GM12878 (cell line): ENCODE measurements at regions not wholly inside any gene's neighbourhood (a gene's known extent, or its start where the extent isn't known, plus 50 kb on each side); places are given as distances from the start of the nearest gene placed in this dataset.

Source experiments
- ATAC-seq: fragments of 200-7000 bp; cut with Tn5 transposase; 3 replicates; pipeline ENCODE4 v1.9.1; 2020; ENCODE audit warnings: mild to moderate bottlenecking, moderate library complexity
- BruUV-seq: library from RNA; stranded (reverse); fragments of 400-500 nt; replicated peaks from 2 replicates; lab custom pipeline; 2021; lab: Mats Ljungman, UMichigan
- CTCF ChIA-PET: fragments of 300-600 bp; sonication (Branson Sonifier 250); formaldehyde crosslinking; extraction: SDS; loops from one replicate; lab custom pipeline; 2021; ENCODE audit warnings: inconsistent platforms; lab: Yijun Ruan, JAX
- POLR2A ChIA-PET: fragments of 350-600 bp; formaldehyde crosslinking; extraction: SDS; loops from one replicate; lab custom pipeline; 2021; ENCODE audit warnings: inconsistent platforms; lab: Charles Lee
- RAD21 ChIA-PET: fragments of 300-600 bp; sonication (Branson Sonifier 250); formaldehyde crosslinking; loops from one replicate; lab custom pipeline; 2023; ENCODE audit warnings: antibody characterized with exemption; ENCODE audit not compliant: unreplicated experiment; lab: Charles Lee
- SMC1A ChIA-PET: fragments of 300-600 bp; sonication (Branson Sonifier 250); formaldehyde crosslinking; loops from one replicate; lab custom pipeline; 2023; ENCODE audit not compliant: unreplicated experiment, uncharacterized antibody; lab: Charles Lee
- DNase-seq: peaks from one replicate; pipeline ENCODE4 v3.0.0-alpha.2; 2011; ENCODE audit warnings: low read depth, low spot score
- FAIRE-seq: peaks from 3 replicates; lab custom pipeline; 2011; peaks lifted over from hg19 to GRCh38; lab: Jason Lieb, UNC
- H2AFZ ChIP-seq: 2 replicates; pipeline ENCODE4 v1.6.0; 2011; ENCODE audit warnings: low read depth, low read length, control low read depth; ENCODE audit not compliant: control insufficient read depth
- H3K27ac ChIP-seq: 2 replicates; pipeline ENCODE4 v1.5.1; 2011; ENCODE audit warnings: control low read depth; ENCODE audit not compliant: control insufficient read depth, insufficient read depth
- H3K27me3 ChIP-seq, 2 experiments: replicated peaks in 1 of 2; 2 replicates each; pipeline versions ENCODE4 v1.6.0 to v1.6.1; 2011; ENCODE audit warnings: low read length in 1 of 2; ENCODE audit not compliant: control insufficient read depth in 2 of 2, insufficient read depth in 2 of 2
- H3K36me3 ChIP-seq, 2 experiments: 2 replicates each; pipeline ENCODE4 v1.5.1; 2011; ENCODE audit warnings: low read length in 1 of 2; ENCODE audit not compliant: control insufficient read depth in 2 of 2, insufficient read depth in 2 of 2
- H3K4me1 ChIP-seq: 2 replicates; pipeline ENCODE4 v1.6.1; 2011; ENCODE audit warnings: mild to moderate bottlenecking, low read length, moderate library complexity, mixed read lengths; ENCODE audit not compliant: control insufficient read depth, insufficient read depth
- H3K4me2 ChIP-seq: 2 replicates; pipeline ENCODE4 v1.6.0; 2011; ENCODE audit warnings: control low read depth; ENCODE audit not compliant: control insufficient read depth, insufficient read depth
- H3K4me3 ChIP-seq: fragments of 200-600 bp; sonication (generic); 2 replicates; pipeline ENCODE4 v1.5.1; 2016
- H3K79me2 ChIP-seq: 2 replicates; pipeline ENCODE4 v1.6.0; 2011; ENCODE audit warnings: low read length; ENCODE audit not compliant: control insufficient read depth, insufficient read depth
- H3K9ac ChIP-seq: 2 replicates; pipeline ENCODE4 v1.8.0; 2011; ENCODE audit warnings: low read length, control low read depth, mixed read lengths; ENCODE audit not compliant: control insufficient read depth, insufficient read depth
- H3K9me3 ChIP-seq: replicated peaks from 3 replicates; pipeline ENCODE4 v1.5.1; 2011; ENCODE audit warnings: mild to moderate bottlenecking, low read length; ENCODE audit not compliant: control insufficient read depth, insufficient read depth
- H4K20me1 ChIP-seq: 2 replicates; pipeline ENCODE4 v1.6.0; 2011; ENCODE audit not compliant: control insufficient read depth, insufficient read depth
- BHLHE40 ChIP-seq, 2 experiments: fragments of 450-650 bp in 1 of 2; IDR thresholded peaks; 2 replicates each; pipeline ENCODE4 v1.6.1; 2011 to 2017; ENCODE audit warnings: low read depth in 2 of 2, borderline replicate concordance in 1 of 2, improper control_type of control experiment in 1 of 2, low read length in 1 of 2, mild to moderate bottlenecking in 1 of 2
- CHD1 ChIP-seq: IDR thresholded peaks from 2 replicates; pipeline ENCODE4 v1.6.1; 2012; ENCODE audit warnings: low read depth, low read length, improper control_type of control experiment
- EP300 ChIP-seq, 2 experiments: fragments of 150-350 bp in 1 of 2; IDR thresholded peaks; 2 replicates each; pipeline ENCODE4 v1.6.1; 2011 to 2012; ENCODE audit warnings: low read depth in 2 of 2, low read length in 2 of 2, borderline replicate concordance in 1 of 2, improper control_type of control experiment in 1 of 2, inconsistent platforms in 1 of 2; ENCODE audit not compliant: control insufficient read depth in 1 of 2
- FOXM1 ChIP-seq: IDR thresholded peaks from 2 replicates; pipeline ENCODE4 v1.6.1; 2012; ENCODE audit warnings: low read depth, mild to moderate bottlenecking, inconsistent platforms, low read length, moderate library complexity
- HSF1 ChIP-seq: fragments of 150-350 bp; IDR thresholded peaks from 2 replicates; pipeline ENCODE4 v1.6.1; 2014; ENCODE audit warnings: mild to moderate bottlenecking, low read depth, low read length
- KAT2A ChIP-seq: conservative IDR thresholded peaks from 2 replicates; pipeline ENCODE4 v1.6.1; 2011; ENCODE audit warnings: low read depth, low read length; ENCODE audit not compliant: control insufficient read depth
- LARP7 ChIP-seq: fragments of 450-650 bp; IDR thresholded peaks from 2 replicates; pipeline ENCODE4 v1.6.1; 2017; ENCODE audit warnings: mild to moderate bottlenecking
- MTA2 ChIP-seq: fragments of 450-650 bp; IDR thresholded peaks from 2 replicates; pipeline ENCODE4 v1.6.1; 2016; ENCODE audit warnings: low read depth, mild to moderate bottlenecking, moderate library complexity
- NR2F1 ChIP-seq: fragments of 450-650 bp; conservative IDR thresholded peaks from 2 replicates; pipeline ENCODE4 v1.6.1; 2017; ENCODE audit warnings: mild to moderate bottlenecking
- PKNOX1 ChIP-seq: fragments of 450-650 bp; IDR thresholded peaks from 2 replicates; pipeline ENCODE4 v1.6.1; 2016; ENCODE audit warnings: mild to moderate bottlenecking
- STAT1 ChIP-seq: fragments of 450-650 bp; conservative IDR thresholded peaks from 2 replicates; pipeline ENCODE4 v1.6.1; 2014; ENCODE audit warnings: antibody characterized with exemption, mild to moderate bottlenecking
- TBL1XR1 ChIP-seq: IDR thresholded peaks from 2 replicates; pipeline ENCODE4 v1.6.1; 2012; ENCODE audit warnings: low read depth, low read length, improper control_type of control experiment
- ZZZ3 ChIP-seq: IDR thresholded peaks from 2 replicates; pipeline ENCODE4 v1.6.1; 2011; ENCODE audit warnings: low read depth; ENCODE audit not compliant: control insufficient read depth, insufficient read length
- WGBS: methylation state at CpG from one replicate; pipeline ENCODE4 v1.1.6; 2016; ENCODE audit warnings: low lambda C conversion rate; ENCODE audit not compliant: insufficient replicate concordance, insufficient coverage; ENCODE audit errors: missing lambda C conversion rate; 5-methylcytosine and 5-hydroxymethylcytosine counted together
- in situ Hi-C: fragments of 300-500 bp; cut with MboI; formaldehyde crosslinking; loops from 9 replicates; pipeline ENCODE4 v1.14.3; 2018; ENCODE audit warnings: mixed read lengths
- intact Hi-C: fragments of 100-400 bp; cut with micrococcal nuclease; formaldehyde crosslinking; loops from one replicate; pipeline ENCODE4 v1.14.2; 2022; ENCODE audit not compliant: unreplicated experiment
- TF ChIP-seq, protein P1 (sequence below), 3 experiments: IDR thresholded peaks in 2 of 3; conservative IDR thresholded peaks in 1 of 3; 2 replicates each; pipeline ENCODE4 v1.5.1; 2011; ENCODE audit warnings: low read depth in 3 of 3, low read length in 3 of 3, mild to moderate bottlenecking in 3 of 3, control low read depth in 2 of 3, moderate library complexity in 2 of 3, inconsistent platforms in 1 of 3, mixed read lengths in 1 of 3; ENCODE audit not compliant: control insufficient read depth in 2 of 3, insufficient read depth in 1 of 3; ENCODE audit errors: extremely low read depth in 1 of 3

DNA sequence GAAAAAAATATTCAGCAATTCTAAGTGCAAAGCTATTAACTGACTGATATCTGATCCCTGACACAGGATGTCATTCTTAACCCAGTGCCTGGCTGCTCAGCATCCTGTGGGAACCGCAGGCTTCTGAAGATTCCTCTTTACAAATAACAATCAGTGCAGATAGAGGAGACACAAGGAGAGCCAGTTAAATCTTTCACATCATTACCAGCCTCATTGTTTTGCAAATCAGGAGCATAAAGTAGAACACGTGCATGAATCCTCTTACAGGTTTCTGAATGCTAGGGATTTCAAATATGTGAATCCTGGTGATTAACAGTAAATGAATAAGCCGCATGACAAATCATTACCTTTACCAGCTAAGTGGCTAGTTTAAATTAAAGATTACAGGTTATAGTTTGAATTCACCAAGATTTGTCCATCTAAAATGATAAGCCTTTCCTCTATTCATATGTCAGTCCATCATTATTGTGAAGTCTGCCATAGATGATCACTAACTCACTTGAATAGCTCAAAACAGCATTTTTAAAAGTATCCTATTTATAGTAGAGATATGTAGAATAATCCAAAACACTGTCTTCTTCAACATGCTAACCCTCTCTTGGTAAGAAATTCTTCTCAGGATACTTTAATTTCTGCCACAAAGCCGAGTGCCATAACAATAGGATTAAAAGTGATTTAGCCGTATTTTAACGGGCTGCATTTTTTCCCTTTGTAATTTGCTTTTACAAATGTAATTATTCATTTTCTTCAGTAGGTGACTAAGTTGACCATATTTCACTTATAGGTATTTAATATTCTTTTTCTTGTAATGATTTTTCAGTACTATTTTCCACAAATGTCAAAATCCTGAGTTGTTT lies 367.3 kb upstream of the EPHA7 start (continued):
- TF ChIP-seq ZZZ3 (no peak), NR2F1 (no peak), FOXM1 (no peak), LARP7 (no peak)
- TF ChIP-seq, protein P1, sequence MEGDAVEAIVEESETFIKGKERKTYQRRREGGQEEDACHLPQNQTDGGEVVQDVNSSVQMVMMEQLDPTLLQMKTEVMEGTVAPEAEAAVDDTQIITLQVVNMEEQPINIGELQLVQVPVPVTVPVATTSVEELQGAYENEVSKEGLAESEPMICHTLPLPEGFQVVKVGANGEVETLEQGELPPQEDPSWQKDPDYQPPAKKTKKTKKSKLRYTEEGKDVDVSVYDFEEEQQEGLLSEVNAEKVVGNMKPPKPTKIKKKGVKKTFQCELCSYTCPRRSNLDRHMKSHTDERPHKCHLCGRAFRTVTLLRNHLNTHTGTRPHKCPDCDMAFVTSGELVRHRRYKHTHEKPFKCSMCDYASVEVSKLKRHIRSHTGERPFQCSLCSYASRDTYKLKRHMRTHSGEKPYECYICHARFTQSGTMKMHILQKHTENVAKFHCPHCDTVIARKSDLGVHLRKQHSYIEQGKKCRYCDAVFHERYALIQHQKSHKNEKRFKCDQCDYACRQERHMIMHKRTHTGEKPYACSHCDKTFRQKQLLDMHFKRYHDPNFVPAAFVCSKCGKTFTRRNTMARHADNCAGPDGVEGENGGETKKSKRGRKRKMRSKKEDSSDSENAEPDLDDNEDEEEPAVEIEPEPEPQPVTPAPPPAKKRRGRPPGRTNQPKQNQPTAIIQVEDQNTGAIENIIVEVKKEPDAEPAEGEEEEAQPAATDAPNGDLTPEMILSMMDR (IDR thresholded peaks at IDR 0.05 in 2 of 3, conservative IDR thresholded peaks at IDR 0.05 in 1 of 3; ENCODE audit: control insufficient read depth in 2 of 3, extremely low read depth in 1 of 3, insufficient read depth in 1 of 3, low read depth in 3 of 3, low read length in 3 of 3): no peak
- TF ChIP-seq, all 136 proteins: peak for 0

- Histone ChIP-seq H3K9ac (no peak overlapping the region), H3K36me3 (no peaks in the 10 kb centered on the region), H3K4me1 (no peaks in the 10 kb centered on the region; the same call in 1 of the 2 replicates), H3K79me2 (no peaks in the 10 kb centered on the region), H3K27me3 (no peaks in the 10 kb centered on the region), H2AFZ (no peak overlapping the region), H3K4me2 (no peak overlapping the region), H4K20me1 (no peaks in the 10 kb centered on the region), H3K27ac (no peak overlapping the region), H3K4me3 (no peak overlapping the region), H3K9me3 (no peaks in the 10 kb centered on the region)
- intact Hi-C loops: no loop called here
- ChIA-PET CTCF (no interaction called here), RAD21 (no interaction called here), SMC1A (no interaction called here), POLR2A (no interaction called here)
- no peak for TF ChIP-seq TBL1XR1
- TF ChIP-seq STAT1: no peak
- no peak for TF ChIP-seq CHD1
- TF ChIP-seq MTA2: no peak
- TF ChIP-seq EP300 (IDR thresholded peaks at IDR 0.05; ENCODE audit: borderline replicate concordance in 1 of 2, control insufficient read depth in 1 of 2, low read depth in 2 of 2, low read length in 2 of 2): no peak
- no peak for TF ChIP-seq KAT2A
- no peak for TF ChIP-seq HSF1
- no peak for TF ChIP-seq PKNOX1
- no peak for TF ChIP-seq LARP7
- no peak for TF ChIP-seq BHLHE40 (IDR thresholded peaks at IDR 0.05; ENCODE audit: borderline replicate concordance in 1 of 2, low read depth in 2 of 2, low read length in 1 of 2)
- ATAC-seq (no peak), FAIRE-seq (no peak), DNase-seq (no peak)
- in situ Hi-C loops: no loop called here
- 95% methylated on average over 3 of the region's 3 CpGs for WGBS
- BruUV-seq: no TSS peak
Observed at GRCh38 chr6:93785694-93786030, 366.3 kb upstream of the EPHA7 start.
